Mucosa of descending colon (tissue), 3 donors: ENCODE measurements at regions not wholly inside any gene's neighbourhood (a gene's known extent, or its start where the extent isn't known, plus 50 kb on each side); places are given as distances from the start of the nearest gene placed in this dataset.
"Not testable (repeated sequence)": the region's sequence is repeated elsewhere in the genome, so short reads cannot be mapped to it uniquely, and the experiment has no call there.

ENCODE experiments used
- ATAC-seq: fragments of 200-7000 bp; cut with Tn5 transposase; one replicate; pipeline ENCODE4 v1.9.1; 2020; ENCODE audit warnings: mild to moderate bottlenecking, moderate library complexity
- DNase-seq, 3 donors: peaks; one replicate each; pipeline ENCODE4 v3.0.0-alpha.2; 2020
- H3K36me3 ChIP-seq: fragments of 200-600 bp; one replicate; pipeline ENCODE4 v1.8.0; 2021; ENCODE audit warnings: low read depth, mild to moderate bottlenecking
- H3K4me1 ChIP-seq: fragments of 200-600 bp; one replicate; pipeline ENCODE4 v1.8.0; 2021; ENCODE audit warnings: low read depth, mild to moderate bottlenecking
- H3K4me3 ChIP-seq: fragments of 200-600 bp; one replicate; pipeline ENCODE4 v1.8.0; 2021; ENCODE audit warnings: mild to moderate bottlenecking
- H3K9me3 ChIP-seq: fragments of 200-600 bp; one replicate; pipeline ENCODE4 v1.8.0; 2021; ENCODE audit warnings: mild to moderate bottlenecking
- CTCF ChIP-seq: fragments of 200-600 bp; IDR thresholded peaks from one replicate; pipeline ENCODE4 v1.8.0; 2022; ENCODE audit warnings: antibody characterized with exemption, mild to moderate bottlenecking
- intact Hi-C, 2 donors: fragments of 100-400 bp; cut with DNase I in 1 of 2; cut with micrococcal nuclease in 1 of 2; formaldehyde crosslinking; loops; one replicate each; pipeline versions ENCODE4 v1.11.0 to v1.11.1; 2022; cut with DNase I, micrococcal nuclease
- donor health status: DM: no; HTN: no; CAD: no; lungs with moderate emphysema.
- donor health status: DM: no; HTN: no; CAD: no.
- donor health status: DM: no; HTN: yes; CAD: no.

GRCh38 chr1:87403061-87403820 lies 74.6 kb downstream of the LMO4 start:
- no peak for ATAC-seq
- intact Hi-C loops: no loop called here
- no peaks in the 10 kb centered on the region for H3K4me1 ChIP-seq
- no peak for TF ChIP-seq CTCF
- DNase-seq: no peak
- no peaks in the 10 kb centered on the region for H3K36me3 ChIP-seq
- no peak overlapping the region for H3K4me3 ChIP-seq
- H3K9me3 ChIP-seq: no peaks in the 10 kb centered on the region

- TF ChIP-seq CTCF: no peak
- H3K36me3 ChIP-seq: no peaks in the 10 kb centered on the region
- intact Hi-C loops: no loop called here
- DNase-seq: no peak
- ATAC-seq: no peak
- no peaks in the 10 kb centered on the region for H3K4me1 ChIP-seq
- no peak overlapping the region for H3K4me3 ChIP-seq
- no peaks in the 10 kb centered on the region for H3K9me3 ChIP-seq
Measured at GRCh38 chr1:87404296-87404695, 75.6 kb downstream of the LMO4 start.

- DNase-seq (no peak), ATAC-seq (no peak)
- no peaks in the 10 kb centered on the region for H3K4me1 ChIP-seq
- no peak for TF ChIP-seq CTCF
- intact Hi-C loops: no loop called here
- H3K36me3 ChIP-seq: no peaks in the 10 kb centered on the region
- no peaks in the 10 kb centered on the region for H3K9me3 ChIP-seq
- no peak overlapping the region for H3K4me3 ChIP-seq
Measured at GRCh38 chr1:87408665-87409248, 80.1 kb downstream of the LMO4 start.

GRCh38 chr1:87410776-87411480 lies 82.2 kb downstream of the LMO4 start:
- no peak for TF ChIP-seq CTCF
- H3K9me3 ChIP-seq: no peaks in the 10 kb centered on the region
- H3K4me3 ChIP-seq: no peak overlapping the region

GRCh38 chr1:87413846-87414245 lies 85.2 kb downstream of the LMO4 start:
- H3K4me1 ChIP-seq, ATAC-seq, H3K36me3 ChIP-seq, intact Hi-C loops, H3K9me3 ChIP-seq, H3K4me3 ChIP-seq, DNase-seq: not testable (repeated sequence)

More at GRCh38 chr1:87410776-87411480, 82.2 kb downstream of the LMO4 start:
- ATAC-seq (peak; percentile 23), DNase-seq (peak; percentile 51 to 55 (median 53))
- H3K36me3 ChIP-seq: no peaks in the 10 kb centered on the region
- no peaks in the 10 kb centered on the region for H3K4me1 ChIP-seq
- intact Hi-C loops: no loop called here

GRCh38 chr1:87418048-87418447 lies 89.4 kb downstream of the LMO4 start:
- Histone ChIP-seq H3K4me1 (no peaks in the 10 kb centered on the region), H3K4me3 (no peak overlapping the region), H3K36me3 (no peaks in the 10 kb centered on the region), H3K9me3 (no peaks in the 10 kb centered on the region)
- intact Hi-C loops: no loop called here
- DNase-seq (no peak), ATAC-seq (no peak)
- no peak for TF ChIP-seq CTCF
